SU-DHL-6 (cell line): ENCODE measurements at regions not wholly inside any gene's neighbourhood (a gene's known extent, or its start where the extent isn't known, plus 50 kb on each side); places are given as distances from the start of the nearest gene placed in this dataset.

Experiments
- EZH2phosphoT487 ChIP-seq: fragments of 200-600 bp; sonication (generic), shearing (Covaris generic); conservative IDR thresholded peaks from 2 replicates; pipeline ENCODE4 v1.6.1; 2018; ENCODE audit warnings: mild to moderate bottlenecking, antibody characterized with exemption, low read length, moderate library complexity, mixed read lengths
- TF ChIP-seq, protein P1 (sequence below): fragments of 200-600 bp; sonication (generic); IDR thresholded peaks from one replicate; pipeline ENCODE4 v1.5.1; 2017; ENCODE audit warnings: antibody characterized with exemption, mild to moderate bottlenecking, low read length, moderate library complexity; ENCODE audit not compliant: insufficient read depth, poor library complexity, severe bottlenecking

DNA sequence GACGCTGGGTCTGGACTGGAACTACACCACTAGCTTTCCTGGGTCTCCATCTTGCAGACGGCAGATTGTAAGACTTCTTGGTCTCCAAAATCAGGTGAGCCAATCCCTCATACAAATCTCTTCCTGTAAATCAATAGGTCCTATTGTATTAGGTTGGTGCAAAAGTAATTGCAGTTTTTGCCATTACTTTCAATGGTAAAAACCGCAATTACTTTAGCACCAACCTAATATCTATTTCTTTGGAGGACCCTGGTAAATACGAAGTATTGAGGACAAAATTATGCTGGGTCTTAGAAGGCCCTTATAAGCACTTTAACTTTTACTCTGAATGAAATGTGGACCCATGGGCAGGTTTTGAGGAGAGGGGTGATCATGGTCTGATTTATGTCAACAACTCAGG is 330.6 kb upstream of the C16orf82 start:
- TF ChIP-seq, protein P1, sequence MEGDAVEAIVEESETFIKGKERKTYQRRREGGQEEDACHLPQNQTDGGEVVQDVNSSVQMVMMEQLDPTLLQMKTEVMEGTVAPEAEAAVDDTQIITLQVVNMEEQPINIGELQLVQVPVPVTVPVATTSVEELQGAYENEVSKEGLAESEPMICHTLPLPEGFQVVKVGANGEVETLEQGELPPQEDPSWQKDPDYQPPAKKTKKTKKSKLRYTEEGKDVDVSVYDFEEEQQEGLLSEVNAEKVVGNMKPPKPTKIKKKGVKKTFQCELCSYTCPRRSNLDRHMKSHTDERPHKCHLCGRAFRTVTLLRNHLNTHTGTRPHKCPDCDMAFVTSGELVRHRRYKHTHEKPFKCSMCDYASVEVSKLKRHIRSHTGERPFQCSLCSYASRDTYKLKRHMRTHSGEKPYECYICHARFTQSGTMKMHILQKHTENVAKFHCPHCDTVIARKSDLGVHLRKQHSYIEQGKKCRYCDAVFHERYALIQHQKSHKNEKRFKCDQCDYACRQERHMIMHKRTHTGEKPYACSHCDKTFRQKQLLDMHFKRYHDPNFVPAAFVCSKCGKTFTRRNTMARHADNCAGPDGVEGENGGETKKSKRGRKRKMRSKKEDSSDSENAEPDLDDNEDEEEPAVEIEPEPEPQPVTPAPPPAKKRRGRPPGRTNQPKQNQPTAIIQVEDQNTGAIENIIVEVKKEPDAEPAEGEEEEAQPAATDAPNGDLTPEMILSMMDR: no peak
- TF ChIP-seq EZH2phosphoT487: no peak
